T-helper 2 cell treated with Interferon-gamma antibody and Interleukin-4, amounts not matched to agents 5 μg/mL and 100 μg/mL, for 36 hours (primary cell): ENCODE measurements at regions not wholly inside any gene's neighbourhood (a gene's known extent, or its start where the extent isn't known, plus 50 kb on each side); places are given as distances from the start of the nearest gene placed in this dataset.

Source experiments
- DNase-seq: peaks from one replicate; pipeline ENCODE4 v3.0.0; 2021; ENCODE audit warnings: low spot score
- H3K27ac Mint-ChIP-seq: one replicate; pipeline ENCODE4 v1.8.0; 2021; ENCODE audit warnings: mild to moderate bottlenecking, mixed read lengths
- H3K27me3 Mint-ChIP-seq: one replicate; pipeline ENCODE4 v1.8.0; 2021; ENCODE audit warnings: low read depth, mixed read lengths
- H3K36me3 Mint-ChIP-seq: one replicate; pipeline ENCODE4 v1.8.0; 2021; ENCODE audit warnings: low read depth, mixed read lengths
- H3K4me1 Mint-ChIP-seq: one replicate; pipeline ENCODE4 v1.8.0; 2021; ENCODE audit warnings: low read depth, mixed read lengths
- H3K4me3 Mint-ChIP-seq: one replicate; pipeline ENCODE4 v1.8.0; 2022; ENCODE audit warnings: mild to moderate bottlenecking, moderate library complexity, mixed read lengths
- H3K9me3 Mint-ChIP-seq: one replicate; pipeline ENCODE4 v1.8.0; 2021; ENCODE audit warnings: mixed read lengths

GRCh38 chr2:5751873-5752482 is 59.8 kb downstream of the SOX11 start:
- Mint-ChIP-seq H3K36me3 (no peaks in the 10 kb centered on the region), H3K27me3 (no peaks in the 10 kb centered on the region), H3K27ac (no peak overlapping the region), H3K4me1 (no peaks in the 10 kb centered on the region), H3K9me3 (no peaks in the 10 kb centered on the region), H3K4me3 (no peak overlapping the region)
- DNase-seq = no peak

- no peak for DNase-seq
- Mint-ChIP-seq H3K9me3 (no peaks in the 10 kb centered on the region), H3K36me3 (no peaks in the 10 kb centered on the region), H3K27me3 (no peaks in the 10 kb centered on the region), H3K4me1 (no peaks in the 10 kb centered on the region), H3K4me3 (no peak overlapping the region), H3K27ac (no peak overlapping the region)
Measured at GRCh38 chr2:5756272-5756671, 64.1 kb downstream of the SOX11 start.

DNA sequence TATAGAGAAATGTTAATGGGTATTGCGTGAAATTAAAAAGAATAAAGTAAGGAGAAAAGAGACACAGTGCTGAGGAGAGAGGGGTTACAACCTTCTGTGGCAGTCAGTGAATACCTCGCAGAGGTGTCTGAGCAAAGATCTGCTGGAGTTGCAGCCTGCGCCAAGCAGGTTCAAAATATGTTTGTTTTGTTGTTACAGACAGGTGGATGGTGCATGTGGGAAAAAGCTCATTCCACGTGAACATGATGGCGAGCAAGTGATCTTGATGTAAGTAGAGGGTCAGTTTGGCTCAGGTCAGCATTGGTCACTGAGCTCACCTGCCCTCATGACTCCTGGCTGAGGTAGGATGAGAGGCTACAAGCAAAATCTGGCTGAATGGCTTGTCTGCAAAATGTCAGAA is 66.2 kb downstream of the SOX11 start:
- no peak overlapping the region for H3K4me3 Mint-ChIP-seq
- no peak for DNase-seq
- H3K36me3 Mint-ChIP-seq = no peaks in the 10 kb centered on the region
- no peaks in the 10 kb centered on the region for H3K27me3 Mint-ChIP-seq
- no peaks in the 10 kb centered on the region for H3K4me1 Mint-ChIP-seq
- H3K9me3 Mint-ChIP-seq = no peaks in the 10 kb centered on the region
- H3K27ac Mint-ChIP-seq = no peak overlapping the region

DNA sequence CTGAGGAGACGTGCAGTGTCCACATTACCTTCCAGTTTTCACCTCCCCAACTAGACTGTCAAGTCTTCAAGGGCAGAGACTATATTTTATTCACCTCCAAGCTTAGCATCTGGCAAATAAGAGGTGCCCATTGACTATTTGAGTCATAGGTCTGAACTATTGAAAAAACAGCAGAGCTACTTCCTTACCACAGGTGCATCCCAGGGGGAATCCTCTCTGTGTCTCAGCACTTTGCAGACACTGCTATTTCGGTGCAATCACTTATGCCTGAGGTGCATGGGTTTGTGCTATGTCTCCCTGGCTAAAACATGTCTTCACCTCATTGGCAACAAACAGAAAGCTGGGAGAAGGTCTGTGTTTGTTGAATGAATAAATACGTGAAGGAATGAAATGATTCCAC is 67.8 kb downstream of the SOX11 start:
- Mint-ChIP-seq H3K36me3 (no peaks in the 10 kb centered on the region), H3K9me3 (no peaks in the 10 kb centered on the region), H3K27me3 (no peaks in the 10 kb centered on the region), H3K4me1 (no peaks in the 10 kb centered on the region), H3K27ac (no peak overlapping the region), H3K4me3 (no peak overlapping the region)
- DNase-seq = no peak

GRCh38 chr2:5763531-5763930 is 71.3 kb downstream of the SOX11 start:
- Mint-ChIP-seq H3K36me3 (no peaks in the 10 kb centered on the region), H3K9me3 (no peaks in the 10 kb centered on the region), H3K4me3 (no peak overlapping the region), H3K27ac (no peak overlapping the region), H3K4me1 (no peaks in the 10 kb centered on the region), H3K27me3 (no peaks in the 10 kb centered on the region)
- DNase-seq = no peak

GRCh38 chr2:5764041-5764440 is 71.9 kb downstream of the SOX11 start:
- Mint-ChIP-seq H3K27ac (no peak overlapping the region), H3K9me3 (no peaks in the 10 kb centered on the region), H3K4me3 (no peak overlapping the region), H3K27me3 (no peaks in the 10 kb centered on the region), H3K4me1 (no peaks in the 10 kb centered on the region), H3K36me3 (no peaks in the 10 kb centered on the region)
- DNase-seq = no peak

GRCh38 chr2:5766056-5766455 is 73.9 kb downstream of the SOX11 start:
- H3K36me3 Mint-ChIP-seq = no peaks in the 10 kb centered on the region
- H3K4me3 Mint-ChIP-seq = no peak overlapping the region

GRCh38 chr2:5766561-5766960 is 74.4 kb downstream of the SOX11 start:
- Mint-ChIP-seq H3K27ac (no peak overlapping the region), H3K36me3 (no peaks in the 10 kb centered on the region), H3K4me1 (no peaks in the 10 kb centered on the region), H3K9me3 (no peaks in the 10 kb centered on the region), H3K27me3 (no peaks in the 10 kb centered on the region), H3K4me3 (no peak overlapping the region)
- no peak for DNase-seq

More at GRCh38 chr2:5766056-5766455, 73.9 kb downstream of the SOX11 start:
- H3K27me3 Mint-ChIP-seq = no peaks in the 10 kb centered on the region
- H3K4me1 Mint-ChIP-seq = no peaks in the 10 kb centered on the region
- H3K9me3 Mint-ChIP-seq = no peaks in the 10 kb centered on the region
- H3K27ac Mint-ChIP-seq = no peak overlapping the region
- DNase-seq = no peak

- Mint-ChIP-seq H3K27me3 (no peaks in the 10 kb centered on the region), H3K36me3 (no peaks in the 10 kb centered on the region), H3K27ac (no peak overlapping the region), H3K4me1 (no peaks in the 10 kb centered on the region), H3K4me3 (no peak overlapping the region), H3K9me3 (no peaks in the 10 kb centered on the region)
- no peak for DNase-seq
Measured at GRCh38 chr2:5777131-5777535, 84.9 kb downstream of the SOX11 start.

GRCh38 chr2:5781679-5782078 is 89.5 kb downstream of the SOX11 start:
- no peaks in the 10 kb centered on the region for H3K27me3 Mint-ChIP-seq
- no peaks in the 10 kb centered on the region for H3K36me3 Mint-ChIP-seq
- no peak overlapping the region for H3K4me3 Mint-ChIP-seq
- H3K4me1 Mint-ChIP-seq = no peaks in the 10 kb centered on the region
- peaks cover 11% of the 10 kb centered on the region for H3K9me3 Mint-ChIP-seq
- no peak for DNase-seq
- H3K27ac Mint-ChIP-seq = no peak overlapping the region

DNA sequence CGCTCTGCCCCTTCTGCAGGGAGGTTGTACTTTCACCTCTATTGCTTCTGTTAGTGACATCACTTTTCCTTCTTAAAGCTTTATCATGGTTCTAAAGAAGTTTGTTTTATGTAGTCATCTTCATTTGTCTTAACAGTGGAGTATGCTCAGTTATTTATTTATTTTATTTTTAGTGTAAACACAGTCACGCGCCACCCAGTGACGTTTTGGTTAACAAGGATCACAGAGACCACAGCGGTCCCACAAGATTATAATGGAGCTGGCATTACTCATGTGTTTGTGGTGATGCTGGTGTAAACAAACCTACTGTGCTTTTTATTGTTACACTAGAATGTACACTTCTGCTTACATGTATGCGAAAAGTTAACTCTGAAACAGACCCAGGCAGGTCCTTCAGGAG is 89.9 kb downstream of the SOX11 start:
- Mint-ChIP-seq H3K36me3 (no peaks in the 10 kb centered on the region), H3K9me3 (peaks cover 13% of the 10 kb centered on the region), H3K27ac (no peak overlapping the region), H3K27me3 (no peaks in the 10 kb centered on the region), H3K4me3 (no peak overlapping the region), H3K4me1 (no peaks in the 10 kb centered on the region)
- no peak for DNase-seq

DNA sequence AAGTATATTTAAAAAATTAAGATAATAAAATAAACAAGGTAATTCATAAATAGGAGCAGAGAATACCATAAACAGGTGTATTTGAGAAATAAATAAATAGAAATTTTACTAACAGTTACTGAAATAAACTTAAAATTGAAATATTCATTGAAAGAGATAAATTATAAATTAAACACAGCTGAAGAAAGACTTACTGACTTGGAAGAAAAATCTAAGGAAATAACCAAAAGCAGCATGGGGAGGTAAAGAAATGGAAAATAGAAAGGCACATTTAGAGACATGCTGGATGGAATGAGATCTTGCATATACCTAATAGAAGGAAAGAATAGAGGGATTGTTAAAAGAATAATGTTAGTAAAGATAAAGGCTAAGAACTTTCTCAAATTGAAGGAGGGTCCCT is 96.3 kb downstream of the SOX11 start:
- Mint-ChIP-seq H3K27ac (no peak overlapping the region), H3K27me3 (no peaks in the 10 kb centered on the region), H3K4me1 (no peaks in the 10 kb centered on the region), H3K4me3 (no peak overlapping the region), H3K9me3 (peaks cover 26% of the 10 kb centered on the region), H3K36me3 (no peaks in the 10 kb centered on the region)
- no peak for DNase-seq

- H3K27ac Mint-ChIP-seq = no peak overlapping the region
Measured at GRCh38 chr2:5791371-5791770, 99.2 kb downstream of the SOX11 start.

GRCh38 chr2:5794012-5794411 is 101.8 kb downstream of the SOX11 start:
- Mint-ChIP-seq H3K4me1 (no peaks in the 10 kb centered on the region), H3K4me3 (no peak overlapping the region), H3K27ac (no peak overlapping the region), H3K27me3 (no peaks in the 10 kb centered on the region), H3K9me3 (peaks cover 8% of the 10 kb centered on the region), H3K36me3 (no peaks in the 10 kb centered on the region)
- DNase-seq = no peak

More at GRCh38 chr2:5791371-5791770, 99.2 kb downstream of the SOX11 start:
- no peak for DNase-seq
- Mint-ChIP-seq H3K9me3 (peaks cover 18% of the 10 kb centered on the region), H3K36me3 (no peaks in the 10 kb centered on the region), H3K27me3 (no peaks in the 10 kb centered on the region), H3K4me1 (no peaks in the 10 kb centered on the region), H3K4me3 (no peak overlapping the region)

DNA sequence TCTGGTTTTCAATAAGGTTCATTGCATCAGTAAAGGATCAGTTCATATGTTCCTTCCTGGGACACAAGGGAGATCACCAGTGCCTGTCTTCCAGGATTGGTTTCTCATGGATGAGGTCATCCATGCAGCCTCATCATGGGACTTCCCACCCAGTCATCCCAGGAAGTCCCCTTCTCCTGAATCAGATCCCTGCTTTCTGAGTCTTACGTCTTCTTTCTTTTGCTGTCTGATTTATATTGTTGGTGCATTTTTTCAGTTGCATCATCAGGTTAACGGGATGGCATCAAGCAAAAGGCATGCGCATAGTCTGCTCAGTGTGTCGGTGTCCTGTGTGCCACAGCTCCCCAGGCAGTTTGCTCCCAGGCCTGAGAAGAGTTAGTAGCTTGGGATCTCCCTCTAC is 105.9 kb downstream of the SOX11 start:
- no peaks in the 10 kb centered on the region for H3K36me3 Mint-ChIP-seq
- no peaks in the 10 kb centered on the region for H3K27me3 Mint-ChIP-seq
- DNase-seq = no peak
- H3K27ac Mint-ChIP-seq = no peak overlapping the region
- H3K9me3 Mint-ChIP-seq = no peaks in the 10 kb centered on the region
- no peak overlapping the region for H3K4me3 Mint-ChIP-seq
- H3K4me1 Mint-ChIP-seq = no peaks in the 10 kb centered on the region
